IPS-15b (cell line): ENCODE measurements at regions not wholly inside any gene's neighbourhood (a gene's known extent, or its start where the extent isn't known, plus 50 kb on each side); places are given as distances from the start of the nearest gene placed in this dataset.
"Not testable (repeated sequence)": the region's sequence is repeated elsewhere in the genome, so short reads cannot be mapped to it uniquely, and the experiment has no call there.

ENCODE experiments used
- H3K27me3 ChIP-seq: one replicate; pipeline ENCODE4 v1.6.1; 2013; ENCODE audit warnings: low read length; ENCODE audit not compliant: control insufficient read depth, insufficient read depth
- H3K36me3 ChIP-seq: one replicate; pipeline ENCODE4 v1.6.1; 2013; ENCODE audit warnings: low read length; ENCODE audit not compliant: control insufficient read depth, insufficient read depth
- H3K4me1 ChIP-seq: one replicate; pipeline ENCODE4 v1.6.1; 2013; ENCODE audit warnings: mild to moderate bottlenecking, low read length; ENCODE audit not compliant: control insufficient read depth, insufficient read depth
- H3K4me3 ChIP-seq: one replicate; pipeline ENCODE4 v1.5.1; 2013; ENCODE audit warnings: low read depth, low read length
- H3K9ac ChIP-seq: one replicate; pipeline ENCODE4 v1.6.1; 2013; ENCODE audit warnings: low read depth, mild to moderate bottlenecking, low read length
- H3K9me3 ChIP-seq: one replicate; pipeline ENCODE4 v1.6.1; 2013; ENCODE audit warnings: mild to moderate bottlenecking, low read length; ENCODE audit not compliant: control insufficient read depth, insufficient read depth

GRCh38 chr12:59404109-59404650 lies 191.6 kb upstream of the SLC16A7 start:
- Histone ChIP-seq H3K4me3 (no peak overlapping the region), H3K9me3 (no peaks in the 10 kb centered on the region), H3K27me3 (no peaks in the 10 kb centered on the region), H3K36me3 (no peaks in the 10 kb centered on the region), H3K4me1 (no peaks in the 10 kb centered on the region), H3K9ac (no peak overlapping the region)

- H3K27me3 ChIP-seq = no peaks in the 10 kb centered on the region
Observed at GRCh38 chr12:59403259-59403932, 192.4 kb upstream of the SLC16A7 start.

DNA sequence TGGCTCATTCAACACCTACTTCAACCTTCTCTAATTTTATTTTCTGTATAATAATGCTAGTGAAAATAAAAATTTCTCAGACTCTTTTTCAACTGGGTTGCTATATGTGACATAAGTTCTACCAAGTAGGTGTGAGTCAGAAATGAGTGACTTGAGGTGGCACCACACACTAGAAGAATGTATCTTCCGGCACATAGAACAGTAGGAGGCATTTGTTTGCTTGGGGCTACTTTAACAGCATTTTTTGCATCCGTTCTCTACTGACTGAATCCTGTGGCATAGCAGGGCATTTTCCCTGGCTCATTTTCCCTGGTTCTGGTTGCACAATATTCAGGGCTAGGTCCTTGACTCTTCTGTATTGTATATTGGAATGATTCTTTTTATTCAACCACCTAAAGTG lies 194.0 kb upstream of the SLC16A7 start:
- Histone ChIP-seq H3K36me3 (no peaks in the 10 kb centered on the region), H3K4me1 (no peaks in the 10 kb centered on the region), H3K27me3 (no peaks in the 10 kb centered on the region), H3K9me3 (no peaks in the 10 kb centered on the region), H3K9ac (no peak overlapping the region), H3K4me3 (no peak overlapping the region)

More at GRCh38 chr12:59403259-59403932, 192.4 kb upstream of the SLC16A7 start:
- H3K4me3 ChIP-seq = peak overlapping the region; percentile 5
- no peaks in the 10 kb centered on the region for H3K4me1 ChIP-seq
- H3K9ac ChIP-seq = no peak overlapping the region
- no peaks in the 10 kb centered on the region for H3K36me3 ChIP-seq
- no peaks in the 10 kb centered on the region for H3K9me3 ChIP-seq

DNA sequence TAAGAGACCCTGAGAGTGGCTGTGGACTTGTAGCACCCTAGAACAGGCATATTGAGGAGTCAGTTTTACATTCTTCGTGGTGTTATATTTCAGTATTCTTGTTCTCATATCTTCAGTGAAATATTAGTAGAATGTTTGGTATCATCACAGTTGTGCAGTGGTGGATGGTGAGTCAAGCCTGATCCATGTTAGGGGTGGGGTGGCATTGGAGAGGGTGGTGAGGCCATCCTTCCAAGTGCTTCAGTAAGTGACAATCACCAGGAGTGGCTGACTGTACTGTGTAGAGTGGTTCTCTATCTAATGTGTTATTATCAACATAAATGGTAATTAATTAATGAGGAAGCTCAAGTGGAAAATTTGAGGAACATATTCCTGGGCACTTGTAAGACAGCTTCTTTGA lies 197.7 kb upstream of the SLC16A7 start:
- Histone ChIP-seq H3K27me3 (no peaks in the 10 kb centered on the region), H3K9ac (no peak overlapping the region), H3K4me1 (no peaks in the 10 kb centered on the region), H3K36me3 (no peaks in the 10 kb centered on the region), H3K9me3 (no peaks in the 10 kb centered on the region), H3K4me3 (no peak overlapping the region)

DNA sequence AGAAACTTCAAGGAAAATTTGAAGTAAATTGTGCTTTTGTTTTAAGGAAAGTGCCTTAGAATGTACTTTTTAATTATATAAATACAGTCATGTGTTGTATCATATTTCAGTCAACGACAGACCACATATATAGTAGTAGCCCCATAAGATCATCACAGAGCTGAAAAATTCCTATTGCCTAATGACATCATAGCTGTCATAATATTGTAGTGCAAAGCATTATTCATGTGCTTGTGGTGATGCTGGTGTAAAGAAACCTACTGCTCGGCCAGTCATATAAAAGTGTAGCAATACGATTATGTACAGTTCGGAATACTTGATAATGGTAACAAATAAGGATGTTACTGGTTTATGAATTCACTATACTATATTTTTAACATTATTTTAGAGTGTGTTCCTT lies 198.9 kb upstream of the SLC16A7 start:
- H3K9ac ChIP-seq = no peak overlapping the region
- no peaks in the 10 kb centered on the region for H3K36me3 ChIP-seq
- no peaks in the 10 kb centered on the region for H3K27me3 ChIP-seq

GRCh38 chr12:59396519-59396918 lies 199.3 kb upstream of the SLC16A7 start:
- Histone ChIP-seq H3K9ac (no peak overlapping the region), H3K27me3 (no peaks in the 10 kb centered on the region), H3K9me3 (no peaks in the 10 kb centered on the region), H3K4me1 (no peaks in the 10 kb centered on the region), H3K4me3 (no peak overlapping the region), H3K36me3 (no peaks in the 10 kb centered on the region)

More for the DNA sequence above, 198.9 kb upstream of the SLC16A7 start:
- Histone ChIP-seq H3K9me3 (no peaks in the 10 kb centered on the region), H3K4me3 (no peak overlapping the region), H3K4me1 (no peaks in the 10 kb centered on the region)

DNA sequence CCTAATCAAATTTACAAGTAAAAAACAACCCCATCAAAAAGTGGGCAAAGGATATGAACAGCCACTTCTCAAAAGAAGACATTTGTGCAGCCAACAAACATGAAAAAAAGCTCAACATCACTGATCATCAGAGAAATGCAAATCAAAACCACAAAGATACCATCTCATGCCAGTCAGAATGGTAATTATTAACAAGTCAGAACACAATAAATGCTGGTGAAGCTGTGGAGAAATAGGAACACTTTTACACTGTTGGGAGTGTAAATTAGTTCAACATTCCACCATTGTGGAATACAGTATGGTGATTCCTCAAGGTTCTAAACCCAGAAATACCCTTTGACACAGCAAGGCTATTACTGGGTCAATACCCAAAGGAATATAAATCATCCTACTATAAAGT lies 200.5 kb upstream of the SLC16A7 start:
- H3K9me3 ChIP-seq, H3K4me3 ChIP-seq, H3K36me3 ChIP-seq, H3K4me1 ChIP-seq, H3K9ac ChIP-seq, H3K27me3 ChIP-seq: not testable (repeated sequence)

DNA sequence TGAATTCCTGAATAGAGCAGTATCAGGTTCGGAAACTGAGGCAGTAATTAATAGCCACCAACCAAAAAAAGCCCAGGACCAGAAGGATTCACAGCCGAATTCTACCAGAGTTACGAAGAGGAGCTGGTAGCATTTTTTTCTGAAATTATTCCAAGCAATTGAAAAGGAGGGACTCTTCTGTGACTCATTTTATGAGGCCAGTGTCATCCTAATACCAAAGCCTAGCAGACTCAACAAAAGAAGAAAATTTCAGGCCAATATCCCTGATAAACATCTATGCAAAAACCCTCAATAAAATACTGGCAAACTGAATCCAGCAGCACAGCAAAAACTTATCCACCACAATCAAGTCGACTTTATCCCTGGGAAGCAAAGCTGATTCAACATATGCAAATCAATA lies 202.3 kb upstream of the SLC16A7 start:
- H3K27me3 ChIP-seq = no peaks in the 10 kb centered on the region
- H3K36me3 ChIP-seq = peaks cover 2% of the 10 kb centered on the region
- no peak overlapping the region for H3K9ac ChIP-seq
- peaks cover 3% of the 10 kb centered on the region for H3K9me3 ChIP-seq
- no peaks in the 10 kb centered on the region for H3K4me1 ChIP-seq
- H3K4me3 ChIP-seq = no peak overlapping the region

DNA sequence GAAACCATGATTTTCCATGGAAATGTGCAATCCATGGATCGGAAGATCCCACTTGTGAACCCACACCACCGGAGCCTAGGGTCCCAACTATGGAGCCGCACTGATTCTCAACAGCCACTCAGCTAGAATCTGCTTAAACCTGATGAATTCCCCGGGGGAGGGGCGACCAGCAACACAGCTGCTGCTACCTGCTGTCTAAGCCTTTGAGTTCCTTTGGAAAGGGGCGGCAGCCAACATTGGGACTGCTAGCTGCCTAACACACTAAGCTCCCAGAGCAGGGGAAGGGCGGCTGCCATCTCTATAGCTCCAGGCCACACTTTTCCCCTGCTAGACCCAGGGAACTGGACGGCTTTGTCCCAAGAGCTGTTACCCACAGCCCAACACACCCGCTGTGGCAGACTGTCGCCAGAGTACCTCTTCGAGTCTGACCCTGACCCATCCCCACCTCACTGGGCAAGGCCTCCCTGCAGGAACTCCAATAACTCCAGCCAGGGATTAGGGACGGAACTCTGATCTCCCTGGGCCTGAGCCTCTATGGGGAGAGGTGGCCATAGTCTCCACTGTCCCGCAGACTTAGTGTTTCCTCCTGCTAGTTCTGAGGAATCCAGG lies 205.8 kb upstream of the SLC16A7 start:
- Histone ChIP-seq H3K27me3 (no peaks in the 10 kb centered on the region), H3K4me1 (no peaks in the 10 kb centered on the region), H3K9me3 (peaks cover 3% of the 10 kb centered on the region), H3K36me3 (peaks cover 2% of the 10 kb centered on the region), H3K9ac (no peak overlapping the region), H3K4me3 (no peak overlapping the region)

- Histone ChIP-seq H3K27me3 (no peaks in the 10 kb centered on the region), H3K9ac (no peak overlapping the region), H3K4me1 (no peaks in the 10 kb centered on the region), H3K36me3 (peaks cover 2% of the 10 kb centered on the region), H3K4me3 (no peak overlapping the region), H3K9me3 (peaks cover 3% of the 10 kb centered on the region)
Observed at GRCh38 chr12:59388694-59389093, 207.1 kb upstream of the SLC16A7 start.

DNA sequence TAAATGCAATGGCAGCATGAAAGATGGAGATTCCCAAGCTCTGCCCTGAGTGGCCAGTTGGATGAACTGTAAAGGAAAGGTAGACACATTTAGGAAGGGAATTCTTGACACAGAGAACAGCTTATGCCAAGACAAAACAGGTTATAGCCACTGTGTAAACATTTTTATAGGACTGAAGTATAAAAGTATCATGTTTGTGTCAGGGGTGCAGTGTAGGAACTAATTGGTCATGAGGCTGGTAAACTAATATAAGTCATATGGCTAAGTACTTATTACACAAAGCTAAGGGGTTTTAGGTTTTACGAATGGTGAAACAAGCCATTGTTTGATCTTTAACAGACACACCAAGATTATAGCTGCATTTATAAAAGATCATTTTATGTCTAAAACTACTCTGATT lies 207.7 kb upstream of the SLC16A7 start:
- Histone ChIP-seq H3K36me3 (peaks cover 2% of the 10 kb centered on the region), H3K9me3 (peaks cover 3% of the 10 kb centered on the region), H3K4me3 (no peak overlapping the region), H3K4me1 (no peaks in the 10 kb centered on the region), H3K9ac (no peak overlapping the region), H3K27me3 (no peaks in the 10 kb centered on the region)

DNA sequence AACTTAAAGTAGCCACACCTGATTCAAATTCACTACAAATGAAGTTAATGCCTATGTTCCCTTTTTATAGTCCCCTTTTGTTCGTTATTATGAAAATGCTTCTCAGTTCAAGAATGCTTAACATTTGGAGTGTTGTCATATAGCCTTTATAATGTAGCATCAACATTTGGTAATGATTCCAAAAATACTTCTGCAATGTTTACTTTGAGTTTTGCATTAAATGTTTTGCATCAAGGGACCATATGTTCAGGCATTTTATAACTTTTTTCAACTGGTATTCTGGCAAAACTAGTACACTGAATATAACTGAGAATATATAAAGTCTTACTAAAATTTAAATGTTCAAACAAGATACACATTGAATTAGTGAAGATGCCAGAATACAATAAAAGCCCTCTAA lies 209.6 kb upstream of the SLC16A7 start:
- Histone ChIP-seq H3K27me3 (no peaks in the 10 kb centered on the region), H3K9ac (no peak overlapping the region), H3K4me3 (no peak overlapping the region), H3K9me3 (peaks cover 3% of the 10 kb centered on the region), H3K4me1 (peaks cover 10% of the 10 kb centered on the region), H3K36me3 (peaks cover 2% of the 10 kb centered on the region)
